HG03139 (cell line): ENCODE measurements at regions not wholly inside any gene's neighbourhood (a gene's known extent, or its start where the extent isn't known, plus 50 kb on each side); places are given as distances from the start of the nearest gene placed in this dataset.
"Not testable (repeated sequence)": the region's sequence is repeated elsewhere in the genome, so short reads cannot be mapped to it uniquely, and the experiment has no call there.

Source experiments
- ATAC-seq: cut with Tn5 transposase; IDR thresholded peaks from one replicate; pipeline ENCODE4 v1.9.1; 2021; ENCODE audit not compliant: unreplicated experiment

GRCh38 chr6:163764565-163764964 is 350.0 kb downstream of the QKI start:
- no peak for ATAC-seq

DNA sequence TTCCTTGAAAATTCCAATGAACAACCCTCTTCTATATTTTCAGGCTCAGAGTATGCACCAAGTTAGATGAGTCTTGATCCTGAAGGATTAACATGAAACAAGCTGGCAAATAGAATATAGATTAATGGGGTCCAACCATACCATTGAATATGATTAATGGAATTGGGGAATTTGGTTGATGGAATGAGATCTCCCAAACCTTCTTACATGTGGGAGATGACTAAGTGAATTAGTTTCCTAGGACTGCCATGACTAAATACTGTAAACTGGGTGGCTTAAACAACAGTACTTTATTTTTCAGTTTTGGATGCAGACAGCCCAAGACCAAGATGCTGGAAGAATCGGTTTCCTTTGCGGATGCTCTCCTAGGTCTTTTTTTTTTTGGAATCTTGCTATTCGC is 347.0 kb downstream of the QKI start:
- ATAC-seq, result no peak

DNA sequence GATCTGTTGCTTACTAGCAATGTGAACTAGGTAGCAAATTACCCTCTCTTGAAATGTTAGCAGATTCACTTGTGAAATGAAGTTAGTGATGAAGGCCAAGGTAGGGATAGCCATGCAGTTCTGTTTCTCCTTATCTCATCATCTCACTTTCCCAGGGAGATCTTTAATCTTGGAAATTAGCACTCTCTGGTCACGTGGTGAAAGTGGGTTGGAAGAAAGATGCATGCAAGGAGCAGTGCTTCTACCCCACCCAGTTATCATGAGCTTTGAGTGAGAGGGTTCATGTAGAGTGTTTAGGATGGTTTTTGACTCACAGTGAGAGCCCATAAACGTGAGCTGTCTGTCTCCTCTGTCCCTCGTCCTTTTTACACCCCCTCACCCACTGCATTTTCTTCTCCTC is 346.3 kb downstream of the QKI start:
- no peak for ATAC-seq

DNA sequence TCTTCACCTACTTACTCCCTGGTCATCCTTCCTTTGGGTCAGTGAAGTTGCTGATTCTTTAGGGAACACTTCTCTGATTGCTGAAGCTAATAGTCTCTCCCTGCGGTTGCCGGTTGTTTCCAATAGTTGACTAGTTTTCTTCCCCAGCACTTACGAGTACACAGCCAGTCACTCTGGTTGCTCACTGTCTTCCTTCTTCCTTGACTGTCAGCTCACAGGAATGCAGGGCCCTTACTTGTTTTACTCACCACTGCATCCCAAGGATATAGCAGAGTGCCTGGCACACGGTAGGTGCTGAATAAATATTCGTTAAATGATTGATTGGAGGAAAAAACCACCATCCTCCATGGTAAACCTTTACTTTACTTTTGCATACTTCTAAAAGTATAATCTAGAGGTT is 345.0 kb downstream of the QKI start:
- ATAC-seq, result no peak

GRCh38 chr6:163757520-163757919 is 343.0 kb downstream of the QKI start:
- no peak for ATAC-seq

DNA sequence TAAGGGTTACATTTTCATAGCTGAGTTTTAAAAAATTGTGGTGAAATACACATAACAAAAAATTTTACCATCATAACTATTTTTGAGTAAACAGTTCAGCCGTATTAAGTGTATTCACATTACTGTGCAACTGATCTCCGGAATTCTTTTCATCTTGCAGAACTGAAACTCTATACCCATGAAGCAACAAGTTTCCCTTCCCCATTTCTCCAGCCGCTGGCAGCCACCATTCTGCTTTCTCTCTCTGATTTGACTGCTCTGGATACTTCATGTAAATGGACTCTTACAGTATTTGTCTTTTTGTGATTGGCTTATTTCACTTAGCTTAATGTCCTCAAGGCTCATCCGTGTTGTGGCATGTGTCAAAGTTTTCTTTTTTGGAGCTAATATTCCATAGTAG is 341.6 kb downstream of the QKI start:
- peak; percentile 100 for ATAC-seq

DNA sequence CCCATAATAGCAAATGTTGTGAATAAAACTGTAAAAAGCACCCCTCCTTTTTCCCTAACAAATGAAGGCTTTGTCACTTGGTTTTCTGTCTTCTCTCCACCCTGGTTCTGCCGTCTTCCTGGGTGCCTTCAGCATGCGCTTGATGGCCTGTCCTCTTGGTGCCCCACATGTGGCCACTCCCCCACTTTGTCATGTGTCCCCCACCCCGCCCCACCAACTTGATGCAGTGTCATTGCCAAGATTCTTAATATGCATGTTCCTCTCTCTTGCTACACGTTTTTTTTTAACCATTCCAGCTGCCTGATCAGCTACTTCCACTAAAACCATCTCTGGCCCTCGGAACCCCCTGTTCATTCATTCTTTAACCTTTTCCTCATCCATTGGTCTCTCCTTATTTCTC is 340.3 kb downstream of the QKI start:
- no peak for ATAC-seq

- ATAC-seq, result no peak
Measured at GRCh38 chr6:163753430-163753829, 338.9 kb downstream of the QKI start.

- ATAC-seq, result no peak
Measured at GRCh38 chr6:163752446-163752845, 337.9 kb downstream of the QKI start.

GRCh38 chr6:163751032-163751525 is 336.6 kb downstream of the QKI start:
- no peak for ATAC-seq

DNA sequence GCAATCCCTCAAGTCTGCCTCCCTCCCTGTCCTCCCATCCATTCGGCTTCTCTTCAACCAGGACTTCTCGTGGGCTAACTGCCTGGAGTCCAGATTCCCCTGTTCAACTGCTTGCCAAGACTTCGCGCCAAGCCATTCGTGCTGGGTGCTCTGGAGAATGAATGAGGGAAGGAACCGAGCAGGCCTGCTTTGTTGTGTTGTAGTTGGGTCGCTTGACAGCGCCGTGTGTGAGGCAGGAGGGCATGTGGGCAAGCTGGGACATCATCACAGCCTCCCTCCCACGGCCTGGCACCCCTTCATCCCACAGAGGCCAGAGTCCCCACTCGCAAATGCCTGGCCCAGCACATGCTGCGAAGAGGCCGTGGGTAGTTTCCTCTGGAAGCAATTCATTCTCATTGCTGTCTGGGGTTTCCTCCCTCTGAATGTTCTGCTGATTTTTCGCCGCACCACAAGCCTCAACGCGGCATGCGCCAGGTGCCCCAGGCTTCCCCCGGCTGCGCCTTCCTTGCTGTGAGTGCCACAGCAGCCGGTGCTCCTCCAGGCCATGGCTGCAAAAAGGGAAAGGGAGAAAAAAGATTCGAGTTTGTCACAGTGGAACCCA is 336.0 kb downstream of the QKI start:
- no peak for ATAC-seq

GRCh38 chr6:163748886-163749285 is 334.4 kb downstream of the QKI start:
- no peak for ATAC-seq

DNA sequence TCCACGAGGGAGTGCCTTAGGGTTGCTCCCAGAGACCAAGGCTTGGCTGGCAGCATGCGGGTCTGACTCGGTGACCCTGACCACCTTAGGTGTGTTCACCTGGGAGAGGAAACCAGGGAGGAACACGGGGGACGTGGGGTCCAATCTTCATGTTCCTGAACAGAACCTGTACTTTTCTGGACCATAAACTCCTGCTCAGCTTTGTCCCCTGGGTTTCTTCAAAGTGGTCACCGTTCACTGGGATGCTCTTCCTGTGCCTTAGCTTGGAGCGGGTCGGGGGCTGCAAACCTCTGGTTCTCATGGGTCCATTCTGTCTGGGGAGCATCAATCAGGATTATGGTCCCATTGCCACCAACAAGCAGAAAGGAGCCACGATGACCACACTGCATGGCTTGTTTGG is 333.5 kb downstream of the QKI start:
- ATAC-seq, result no peak

DNA sequence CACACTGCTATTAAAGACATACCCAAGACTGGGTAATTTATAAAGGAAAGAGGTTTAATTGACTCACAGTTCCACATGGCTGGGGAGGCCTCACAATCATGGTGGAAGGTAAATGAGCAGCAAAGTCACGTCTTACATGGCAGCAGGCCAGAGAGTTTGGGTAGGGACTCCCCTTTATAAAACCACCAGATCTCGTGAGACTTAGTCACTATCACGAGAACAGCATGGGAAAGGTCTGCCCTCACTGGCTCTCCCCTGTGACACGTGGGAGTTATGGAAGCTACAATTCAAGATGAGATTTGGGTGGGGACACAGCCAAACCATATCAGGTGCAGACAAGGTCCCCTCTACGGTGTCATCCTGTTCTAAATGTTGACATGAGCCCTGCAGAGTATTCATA is 332.5 kb downstream of the QKI start:
- ATAC-seq, result not testable (repeated sequence)

- ATAC-seq, result no peak
Measured at GRCh38 chr6:163745536-163746400, 331.2 kb downstream of the QKI start.

DNA sequence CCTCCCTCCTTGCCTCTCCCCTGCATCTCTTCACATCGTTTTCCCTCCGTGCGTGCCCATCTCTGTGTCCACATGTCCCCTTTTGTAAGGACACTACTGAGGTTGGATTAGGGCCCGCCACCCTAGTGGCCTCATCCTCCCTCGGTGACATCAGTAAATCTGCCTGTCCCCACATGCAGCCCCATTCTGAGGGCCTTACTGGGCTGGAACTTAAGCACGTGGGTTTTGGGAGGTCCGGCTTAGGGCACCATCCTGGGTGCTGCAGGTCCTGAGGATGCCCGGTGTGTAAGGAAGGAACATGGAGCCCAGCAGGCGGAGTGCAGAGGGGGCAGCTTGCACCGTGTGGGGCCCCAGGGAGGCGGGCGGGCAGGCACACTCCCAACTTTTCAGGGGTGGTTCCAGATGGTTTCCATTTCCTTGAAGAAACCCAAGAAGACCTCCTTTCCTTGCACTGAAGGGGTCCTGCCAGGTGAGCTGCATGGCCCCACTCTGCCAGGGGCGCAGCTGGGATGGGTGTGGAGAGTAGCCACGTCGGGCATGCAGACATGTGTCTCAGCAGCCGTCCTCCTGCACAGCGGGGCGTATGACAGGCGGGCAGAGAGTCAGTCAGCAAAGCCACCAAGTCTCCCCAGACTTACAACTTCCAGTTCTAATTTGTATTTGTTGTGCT is 329.9 kb downstream of the QKI start:
- ATAC-seq, result no peak

DNA sequence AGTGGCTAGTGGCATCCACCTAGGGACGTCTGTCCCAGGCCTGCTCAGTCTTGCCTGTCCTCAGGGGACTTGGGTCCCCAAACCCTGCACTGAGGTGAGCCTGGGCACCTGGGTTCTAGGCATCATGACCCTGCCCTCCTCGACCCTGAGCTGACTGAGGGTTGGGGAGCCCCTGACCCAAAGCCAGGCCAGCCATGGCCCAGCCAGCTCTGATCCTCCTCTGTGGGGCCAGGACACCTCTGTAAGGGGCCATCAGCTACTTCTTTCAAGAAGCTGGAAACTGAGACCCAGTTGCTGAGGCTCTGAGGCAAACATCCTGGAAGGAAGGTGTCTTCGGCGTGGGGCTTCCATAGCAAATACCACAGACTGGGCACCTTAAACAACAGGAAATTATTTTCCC is 329.3 kb downstream of the QKI start:
- ATAC-seq, result no peak

DNA sequence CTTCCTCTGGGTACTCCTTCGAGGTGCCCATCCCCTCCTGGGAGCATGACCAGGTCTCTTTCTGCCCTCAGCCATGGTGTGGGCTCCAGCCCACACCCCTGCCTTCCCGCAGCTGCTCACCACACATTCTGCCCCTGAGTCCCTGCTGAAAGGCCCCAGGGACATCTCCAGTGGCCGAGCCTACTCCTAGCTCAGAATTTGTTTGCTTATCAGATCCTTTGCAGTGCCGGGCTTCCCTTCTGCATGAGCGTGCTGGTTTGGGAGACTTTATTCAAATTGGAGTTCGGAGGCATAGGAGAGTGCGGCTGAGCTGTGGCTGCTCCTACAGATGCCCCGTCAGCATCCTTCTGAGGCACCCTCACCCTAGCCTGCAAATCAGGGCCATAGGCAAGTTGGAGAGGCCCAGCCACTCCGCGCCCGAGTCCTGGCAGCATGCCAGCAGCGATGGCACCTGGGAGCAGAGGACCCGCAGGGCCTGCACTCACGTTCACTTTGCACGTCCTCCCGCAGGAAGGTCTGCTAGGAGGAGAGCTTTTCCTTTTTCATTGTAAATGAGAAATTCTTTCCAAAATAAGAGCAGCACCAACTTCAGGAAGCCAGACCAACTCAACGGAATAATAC is 327.3 kb downstream of the QKI start:
- ATAC-seq, result no peak

- ATAC-seq, result no peak
Measured at GRCh38 chr6:163741342-163741741, 326.8 kb downstream of the QKI start.

DNA sequence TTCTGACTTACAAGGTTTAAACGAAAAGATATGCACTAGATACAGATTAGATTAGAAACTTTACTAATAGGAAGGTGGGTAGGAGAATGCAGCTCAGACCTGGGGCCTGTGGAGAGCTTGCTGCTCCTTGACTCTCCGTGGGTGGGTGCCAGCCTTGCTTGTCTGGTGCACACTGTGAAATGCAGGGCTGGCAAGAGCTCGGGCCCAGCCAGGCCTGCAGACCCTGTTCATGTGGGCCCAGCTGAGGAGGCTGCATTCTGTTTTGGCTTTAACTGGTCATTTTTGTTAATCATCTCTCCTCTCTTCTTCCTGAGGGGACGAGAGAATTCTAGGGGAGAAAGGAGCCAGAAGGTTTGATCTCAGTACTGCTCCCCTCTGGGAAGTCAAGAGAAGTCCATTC is 325.4 kb downstream of the QKI start:
- no peak for ATAC-seq

GRCh38 chr6:163739408-163739725 is 324.8 kb downstream of the QKI start:
- ATAC-seq, result no peak
